ENCODE measurements at regions not wholly inside any gene's neighbourhood (a gene's known extent, or its start where the extent isn't known, plus 50 kb on each side); places are given as distances from the start of the nearest gene placed in this dataset.

DNA sequence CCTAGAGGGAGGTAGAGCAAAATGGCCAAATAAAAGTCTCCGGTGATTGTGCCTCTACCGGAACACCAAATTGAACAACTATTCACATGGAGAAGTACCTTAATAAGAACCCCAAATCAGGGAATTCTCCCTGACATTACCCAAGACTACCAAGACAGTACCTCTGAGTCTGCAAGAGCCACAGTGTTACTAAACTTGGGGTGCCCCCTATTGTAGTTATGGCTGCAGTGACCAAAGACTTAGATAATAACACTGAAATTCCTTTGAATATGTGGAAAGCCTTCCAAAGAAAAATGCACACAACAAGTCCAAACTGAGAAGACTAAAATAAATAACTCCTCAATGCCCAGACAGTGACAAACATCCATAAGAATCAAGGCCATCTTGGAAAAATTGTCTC is 682.9 kb upstream of the LRRTM1 start:
- Histone ChIP-seq H3K79me2 (ENCODE audit: control insufficient read depth, insufficient read depth, low read length) (no peaks in the 10 kb centered on the region), H3K27ac (ENCODE audit: insufficient read depth, low read length) (no peak overlapping the region), H3K36me3 (ENCODE audit: control insufficient read depth, insufficient read depth, low read length) (no peaks in the 10 kb centered on the region), H4K20me1 (ENCODE audit: control insufficient read depth, extremely low read depth, insufficient read depth, low read length) (no peaks in the 10 kb centered on the region), H2AFZ (ENCODE audit: low read length) (no peak overlapping the region), H3K27me3 (ENCODE audit: control insufficient read depth, insufficient read depth, low read length) (no peaks in the 10 kb centered on the region), H3K9me3 (ENCODE audit: control insufficient read depth, insufficient read depth, low read depth, low read length) (no peaks in the 10 kb centered on the region), H3K4me3 (replicated peaks in 1 of 4; ENCODE audit: control extremely low read depth in 1 of 4, insufficient read depth in 1 of 4, low read depth in 3 of 4, low read length in 4 of 4) (no peak overlapping the region), H3K9ac (ENCODE audit: insufficient read depth, low read length) (no peak overlapping the region), H3K4me1 (ENCODE audit: control insufficient read depth, extremely low read depth, insufficient read depth, low read length) (no peaks in the 10 kb centered on the region), H3K4me2 (ENCODE audit: extremely low read depth, insufficient read depth, low read length) (no peak overlapping the region)
- TF ChIP-seq EZH2 (IDR thresholded peaks at IDR 0.05; ENCODE audit: low read length, missing control alignments) (no peak), CTCF (conservative IDR thresholded peaks at IDR 0.05 in 1 of 2, IDR thresholded peaks at IDR 0.05 in 1 of 2; ENCODE audit: low read depth in 1 of 2, low read length in 2 of 2) (no peak)
- DNase-seq (ENCODE audit: low read depth in 2 of 2) = no peak

- no peaks in the 10 kb centered on the region for H3K27me3 ChIP-seq (ENCODE audit: control insufficient read depth, insufficient read depth, low read length)
- no peak overlapping the region for H3K9ac ChIP-seq (ENCODE audit: insufficient read depth, low read length)
- TF ChIP-seq EZH2 (IDR thresholded peaks at IDR 0.05; ENCODE audit: low read length, missing control alignments) = no peak
- no peak for TF ChIP-seq CTCF (conservative IDR thresholded peaks at IDR 0.05 in 1 of 2, IDR thresholded peaks at IDR 0.05 in 1 of 2; ENCODE audit: low read depth in 1 of 2, low read length in 2 of 2)
- no peaks in the 10 kb centered on the region for H3K4me1 ChIP-seq (ENCODE audit: control insufficient read depth, extremely low read depth, insufficient read depth, low read length)
- H3K4me3 ChIP-seq (replicated peaks in 1 of 4; ENCODE audit: control extremely low read depth in 1 of 4, insufficient read depth in 1 of 4, low read depth in 3 of 4, low read length in 4 of 4) = no peak overlapping the region
- no peaks in the 10 kb centered on the region for H3K79me2 ChIP-seq (ENCODE audit: control insufficient read depth, insufficient read depth, low read length)
- H3K4me2 ChIP-seq (ENCODE audit: extremely low read depth, insufficient read depth, low read length) = no peak overlapping the region
- no peak for DNase-seq (ENCODE audit: low read depth in 2 of 2)
- H4K20me1 ChIP-seq (ENCODE audit: control insufficient read depth, extremely low read depth, insufficient read depth, low read length) = no peaks in the 10 kb centered on the region
- H3K9me3 ChIP-seq (ENCODE audit: control insufficient read depth, insufficient read depth, low read depth, low read length) = no peaks in the 10 kb centered on the region
- H3K36me3 ChIP-seq (ENCODE audit: control insufficient read depth, insufficient read depth, low read length) = no peaks in the 10 kb centered on the region
- no peak overlapping the region for H2AFZ ChIP-seq (ENCODE audit: low read length)
- no peak overlapping the region for H3K27ac ChIP-seq (ENCODE audit: insufficient read depth, low read length)
Measured at GRCh38 chr2:80969900-80970299, 665.3 kb upstream of the LRRTM1 start.

DNA sequence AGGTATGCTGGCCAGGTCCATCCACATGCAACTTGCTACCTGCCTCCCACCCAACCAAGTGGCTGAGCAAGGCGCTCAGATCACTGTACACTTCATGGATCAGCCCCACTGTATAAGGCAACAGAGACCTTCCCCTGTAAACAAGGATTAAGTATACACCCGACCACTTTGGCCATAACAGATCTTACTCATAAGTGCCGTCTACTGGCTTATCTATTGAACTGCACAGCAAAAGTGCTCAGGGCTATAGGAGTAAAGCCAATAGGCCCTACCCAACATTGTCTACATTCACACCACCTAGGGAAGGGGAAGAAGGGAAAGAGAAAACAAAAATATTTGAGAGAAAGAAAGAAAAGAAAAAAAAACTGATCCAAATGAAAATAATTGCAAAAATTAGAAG is 663.9 kb upstream of the LRRTM1 start:
- Histone ChIP-seq H3K79me2 (ENCODE audit: control insufficient read depth, insufficient read depth, low read length) (no peaks in the 10 kb centered on the region), H2AFZ (ENCODE audit: low read length) (no peak overlapping the region), H4K20me1 (ENCODE audit: control insufficient read depth, extremely low read depth, insufficient read depth, low read length) (no peaks in the 10 kb centered on the region), H3K27me3 (ENCODE audit: control insufficient read depth, insufficient read depth, low read length) (no peaks in the 10 kb centered on the region), H3K9ac (ENCODE audit: insufficient read depth, low read length) (no peak overlapping the region), H3K27ac (ENCODE audit: insufficient read depth, low read length) (no peak overlapping the region), H3K9me3 (ENCODE audit: control insufficient read depth, insufficient read depth, low read depth, low read length) (no peaks in the 10 kb centered on the region), H3K4me1 (ENCODE audit: control insufficient read depth, extremely low read depth, insufficient read depth, low read length) (no peaks in the 10 kb centered on the region), H3K36me3 (ENCODE audit: control insufficient read depth, insufficient read depth, low read length) (no peaks in the 10 kb centered on the region), H3K4me3 (replicated peaks in 1 of 4; ENCODE audit: control extremely low read depth in 1 of 4, insufficient read depth in 1 of 4, low read depth in 3 of 4, low read length in 4 of 4) (no peak overlapping the region), H3K4me2 (ENCODE audit: extremely low read depth, insufficient read depth, low read length) (no peak overlapping the region)
- no peak for TF ChIP-seq CTCF (conservative IDR thresholded peaks at IDR 0.05 in 1 of 2, IDR thresholded peaks at IDR 0.05 in 1 of 2; ENCODE audit: low read depth in 1 of 2, low read length in 2 of 2)
- no peak for TF ChIP-seq EZH2 (IDR thresholded peaks at IDR 0.05; ENCODE audit: low read length, missing control alignments)
- DNase-seq (ENCODE audit: low read depth in 2 of 2) = no peak

Measured in fibroblast of lung (primary cell).